Renal cortex interstitium (tissue), 11 donors: ENCODE measurements at regions not wholly inside any gene's neighbourhood (a gene's known extent, or its start where the extent isn't known, plus 50 kb on each side); places are given as distances from the start of the nearest gene placed in this dataset.

Experiments
- DNase-seq, 11 donors: peaks; one replicate each; pipeline ENCODE4 v3.0.0-alpha.2; 2013; ENCODE audit warnings: low read depth in 9 of 11, low spot score in 4 of 11; ENCODE audit errors: extremely low read depth in 1 of 11

DNA sequence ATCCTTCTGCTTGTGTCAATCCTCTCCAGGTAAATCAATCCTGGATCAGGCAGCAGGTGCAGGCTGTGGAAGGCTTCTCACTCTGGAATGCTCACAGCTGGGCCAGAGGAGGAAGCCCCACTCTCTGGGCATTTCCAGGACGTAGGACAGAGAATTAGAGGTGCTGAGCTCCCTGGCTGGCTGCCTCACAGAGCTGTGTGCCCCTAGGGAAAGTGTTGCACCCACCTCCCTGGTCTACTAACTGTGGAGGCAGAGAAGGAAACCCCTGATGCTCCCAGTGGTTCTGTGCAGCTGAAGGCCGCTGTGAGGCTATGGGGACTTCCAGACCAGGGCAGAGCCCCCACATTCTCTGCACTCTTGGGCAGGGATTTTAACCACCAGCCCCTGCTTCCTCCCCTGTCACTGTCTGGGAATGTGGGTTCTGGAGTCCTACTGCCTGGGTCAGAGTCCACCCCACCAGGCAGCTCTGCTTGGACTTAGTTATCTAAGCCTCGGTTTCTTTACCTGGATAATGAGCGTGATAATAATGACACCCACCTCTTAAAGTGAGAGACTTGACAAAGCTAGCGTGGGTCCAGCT is 73.5 kb upstream of the EEPD1 start:
- DNase-seq, result no peak

DNA sequence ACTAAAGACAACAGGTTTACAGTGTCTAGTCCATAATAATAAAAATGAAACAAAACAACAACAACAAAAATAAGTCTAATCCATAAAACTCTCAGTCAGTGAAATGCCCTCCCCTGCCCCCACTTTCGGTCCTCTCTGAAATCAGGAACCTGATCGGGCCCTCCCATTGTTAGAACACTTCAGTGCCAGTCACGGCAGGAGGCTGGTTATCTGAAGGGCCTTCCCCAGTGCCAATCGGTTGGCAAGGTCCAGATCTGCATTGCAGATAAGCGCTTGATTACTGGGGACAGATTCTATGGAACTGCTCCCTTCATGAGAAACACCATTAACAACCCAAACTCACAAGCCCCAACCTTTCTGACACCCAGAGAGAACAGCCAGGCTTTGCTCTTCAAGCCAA is 72.2 kb upstream of the EEPD1 start:
- DNase-seq, result no peak

DNA sequence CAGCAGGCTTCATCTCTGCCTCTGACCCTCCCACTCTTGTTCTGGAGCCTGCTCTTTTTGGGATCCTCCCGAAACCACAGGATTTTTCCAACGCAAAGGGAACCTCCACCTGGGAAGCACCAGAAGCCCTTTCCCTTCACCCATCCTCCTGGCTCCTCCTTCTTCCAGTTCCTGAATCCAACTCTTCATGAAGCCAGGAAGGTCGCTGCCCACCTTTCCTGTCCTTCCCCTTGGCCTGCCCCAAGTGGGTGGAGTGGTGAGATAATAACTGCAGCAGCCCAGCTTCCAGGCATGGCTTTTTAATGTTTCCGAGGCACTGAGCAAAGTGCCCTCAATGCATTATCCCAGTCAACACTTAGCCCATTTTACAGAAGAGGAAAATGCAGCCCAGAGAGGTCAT is 70.8 kb upstream of the EEPD1 start:
- no peak for DNase-seq

DNA sequence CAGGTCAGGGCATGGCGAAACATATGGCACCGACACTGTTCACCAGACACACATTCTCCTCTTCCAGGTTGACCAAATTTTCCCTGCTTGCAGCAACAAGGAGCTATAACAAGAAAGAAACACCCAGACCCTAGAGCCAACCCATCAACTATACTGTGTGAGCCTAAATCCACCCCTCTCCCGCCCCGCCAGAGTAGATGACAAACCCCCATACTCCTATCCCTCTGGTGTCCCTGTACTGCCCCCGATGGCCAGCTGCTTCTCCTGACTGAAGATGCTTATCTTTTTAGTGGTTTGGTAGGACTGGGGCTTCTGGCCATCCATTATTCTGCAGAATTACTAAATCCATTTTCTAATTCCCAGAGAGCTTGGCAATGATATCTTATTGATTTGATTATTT is 70.1 kb upstream of the EEPD1 start:
- DNase-seq, result no peak

DNA sequence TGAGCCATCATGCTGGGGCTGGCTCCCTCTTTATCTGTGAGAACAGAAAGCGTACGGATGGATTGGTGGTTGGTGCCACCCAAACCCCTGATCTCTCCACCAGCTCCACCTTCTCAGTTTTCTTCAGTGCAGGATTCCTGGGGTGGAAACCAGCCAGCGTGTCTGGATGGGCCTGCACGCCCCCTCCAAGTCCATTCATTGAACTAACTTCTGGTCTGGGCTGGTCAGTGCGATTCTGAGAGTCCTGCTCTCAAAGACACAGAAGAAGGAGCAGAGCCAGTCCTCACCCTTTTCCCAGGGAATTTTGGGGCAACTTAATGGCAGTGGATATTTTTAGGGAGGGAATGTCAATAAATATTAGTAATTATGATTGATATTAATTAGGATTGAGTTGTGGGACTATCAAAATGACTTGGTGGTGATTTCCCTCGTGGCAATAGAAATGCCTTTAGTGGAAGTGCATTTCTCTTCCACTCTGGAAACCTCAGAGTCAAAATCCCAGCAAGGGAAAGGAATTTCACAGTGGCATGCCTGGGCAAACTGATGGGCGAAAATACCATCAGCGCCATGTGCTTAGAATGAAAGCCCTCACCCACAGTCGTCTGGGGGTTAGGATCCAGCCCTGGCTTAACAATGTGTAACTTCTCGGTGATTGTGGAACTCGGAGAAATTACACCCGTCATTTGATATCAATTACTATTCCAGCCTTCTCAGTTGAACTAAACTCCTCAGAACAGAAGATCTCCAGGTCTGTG is 69.3 kb upstream of the EEPD1 start:
- DNase-seq, result no peak

DNA sequence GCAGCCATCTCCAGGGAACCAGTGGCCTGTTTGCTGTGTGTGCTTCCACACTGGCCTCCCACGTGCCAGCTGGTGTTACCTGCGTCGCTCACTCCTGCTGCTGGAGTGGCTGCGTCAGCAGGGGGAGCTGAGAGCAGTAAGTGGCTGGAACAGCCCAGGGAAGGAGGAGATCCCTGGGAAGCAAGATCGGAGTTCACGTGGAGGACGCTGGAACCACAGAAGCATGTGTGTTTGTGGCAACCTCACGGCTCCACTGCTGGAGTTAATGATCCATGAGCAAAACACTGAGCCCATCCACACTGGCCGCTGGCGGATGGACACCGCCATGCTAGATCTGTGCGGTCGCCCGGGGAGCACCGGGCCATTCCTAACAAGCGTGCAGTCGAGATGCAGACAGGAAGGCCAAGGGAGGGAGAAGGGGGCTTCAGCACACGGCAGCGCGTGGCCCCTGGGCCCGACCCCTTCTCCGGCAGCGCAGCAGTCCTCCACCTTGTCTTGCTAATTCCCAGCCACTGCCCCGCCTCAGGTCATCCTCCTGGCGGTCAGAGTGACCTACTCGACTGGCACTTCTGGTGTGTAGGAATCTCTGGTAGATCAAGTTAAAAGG is 68.5 kb upstream of the EEPD1 start:
- DNase-seq, result peak; percentile 44 to 87 (median 71)

DNA sequence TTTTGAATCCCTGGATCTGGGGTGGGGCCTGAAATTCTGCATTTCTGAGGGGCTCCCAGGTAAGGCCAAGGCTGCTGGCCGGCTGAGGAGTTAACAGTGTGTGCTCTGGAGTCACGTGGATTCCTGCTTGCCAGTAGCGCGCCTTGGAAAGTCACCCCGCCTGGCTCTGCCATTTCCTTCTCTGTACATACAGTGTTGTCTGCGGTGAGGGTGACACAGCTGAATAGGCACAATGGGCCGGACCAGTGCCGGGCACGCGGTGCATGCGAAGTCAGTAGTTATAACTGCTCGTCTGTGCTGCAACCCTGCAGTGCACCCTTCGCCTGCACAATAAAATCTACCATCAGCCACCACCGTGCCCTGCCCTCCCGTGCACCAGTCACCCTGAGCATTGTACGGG is 68.0 kb upstream of the EEPD1 start:
- no peak for DNase-seq

DNA sequence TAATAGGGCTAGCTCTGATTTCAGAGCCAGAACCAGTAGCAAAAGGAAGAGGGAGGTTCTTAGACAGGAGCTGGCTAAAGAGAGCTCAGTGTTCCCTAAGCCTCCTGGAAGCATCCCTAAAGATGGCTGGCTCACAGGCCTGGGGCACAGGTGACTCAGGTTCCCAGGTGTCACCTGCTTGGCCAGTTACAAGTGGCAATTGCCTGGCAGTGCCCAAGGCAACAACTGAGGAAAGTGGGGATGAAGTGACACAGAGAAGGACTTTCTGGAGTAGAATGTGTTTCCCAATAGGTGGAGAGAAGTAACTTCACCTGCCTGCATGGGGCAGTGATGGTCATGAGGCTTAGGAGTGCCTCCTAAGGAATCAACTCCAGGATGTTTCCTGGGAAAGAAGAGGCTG is 66.5 kb upstream of the EEPD1 start:
- DNase-seq, result no peak

DNA sequence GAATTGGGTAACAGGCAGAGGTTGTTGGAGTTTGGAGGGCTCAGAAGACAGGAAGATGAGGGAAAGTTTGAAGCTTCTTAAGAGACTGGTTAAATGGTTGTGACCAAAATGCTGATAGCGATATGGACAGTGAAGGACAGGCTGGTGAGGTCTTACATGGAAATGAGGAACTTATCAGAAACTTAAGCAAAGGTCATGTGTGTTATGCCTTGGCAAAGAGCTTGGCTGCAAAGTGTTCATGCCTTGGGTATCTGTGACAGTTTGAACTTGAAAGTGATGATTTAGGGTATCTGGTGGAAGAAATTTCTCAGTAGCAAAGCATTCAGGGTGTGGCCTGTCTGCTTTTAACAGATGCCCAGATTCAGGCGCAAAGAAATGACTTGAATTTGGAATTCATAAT is 64.5 kb upstream of the EEPD1 start:
- DNase-seq, result no peak

DNA sequence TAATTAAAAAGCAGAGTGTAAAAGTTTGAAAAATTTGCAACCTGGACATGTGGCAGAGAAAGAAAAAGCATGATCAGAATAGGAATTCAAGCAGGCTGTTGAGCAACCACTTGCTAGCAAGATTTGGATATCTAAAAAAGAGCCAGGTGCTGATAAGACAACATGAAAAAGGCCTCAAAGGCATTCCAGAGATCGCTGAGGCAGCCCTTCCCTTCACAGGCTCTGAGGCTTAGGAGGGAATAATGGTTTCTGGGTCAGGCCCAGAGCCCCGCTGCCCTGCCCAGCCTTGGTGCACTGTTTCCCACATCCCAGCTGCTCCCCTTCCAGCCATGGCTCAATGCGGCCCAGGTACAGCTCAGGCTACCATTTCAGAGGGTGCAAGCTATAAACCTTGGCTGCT is 64.1 kb upstream of the EEPD1 start:
- no peak for DNase-seq

DNA sequence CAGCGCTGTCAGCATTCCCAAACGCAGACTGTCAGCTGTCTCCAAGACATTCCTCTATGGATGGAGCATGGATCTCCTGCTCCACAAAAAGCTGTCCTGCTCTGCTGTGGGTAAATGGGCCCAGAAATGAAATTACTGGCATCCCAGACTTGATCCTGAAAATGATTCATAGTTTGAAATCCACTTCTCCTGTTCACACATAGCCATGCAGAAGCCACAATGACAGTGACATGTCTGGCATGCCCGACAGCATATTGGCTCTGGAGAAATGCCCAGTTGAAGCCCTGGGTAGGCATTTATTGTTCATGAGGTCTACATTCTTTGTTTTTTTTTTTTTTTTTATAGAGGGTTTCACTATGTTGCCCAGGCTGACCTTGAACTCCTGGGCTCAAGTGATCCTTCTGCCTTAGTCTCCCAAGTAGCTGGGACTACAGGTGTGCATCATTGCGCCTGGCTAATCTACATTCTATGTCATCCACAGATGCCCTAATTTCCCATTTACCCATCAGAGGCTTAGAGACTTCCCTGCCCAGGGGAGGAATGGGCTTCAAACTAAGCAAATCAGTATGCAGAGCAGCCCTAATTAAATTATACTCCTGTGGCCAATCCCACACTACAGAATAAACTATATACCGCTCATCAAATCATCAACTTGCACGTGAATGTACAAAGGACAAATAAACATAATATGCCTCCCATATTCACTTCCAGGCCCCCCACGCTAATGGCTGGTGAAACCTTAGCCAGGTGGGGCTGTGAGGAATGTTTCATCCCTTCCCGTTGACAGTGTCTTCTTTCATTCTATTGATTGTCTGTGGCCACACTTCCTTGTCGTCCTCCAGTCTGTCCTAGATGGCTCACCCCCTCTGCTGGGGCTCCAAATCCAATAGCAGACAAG is 61.8 kb upstream of the EEPD1 start:
- DNase-seq, result peak in 1 of 11 donors; percentile 22

DNA sequence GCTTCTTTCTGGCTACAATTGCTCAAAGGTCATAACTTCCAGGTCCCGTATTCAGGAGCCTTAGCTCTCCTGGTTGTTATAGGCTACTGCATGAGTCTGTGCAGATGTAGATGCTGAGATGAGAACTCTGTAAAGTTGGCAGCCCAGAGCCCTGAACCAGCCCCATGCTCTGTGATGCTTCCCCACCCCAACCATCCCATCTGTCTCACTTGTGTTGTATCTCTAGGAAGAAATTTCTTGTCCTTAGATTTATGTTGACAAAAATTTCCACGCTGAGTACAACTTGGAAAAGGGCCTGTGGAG is 61.2 kb upstream of the EEPD1 start:
- DNase-seq, result no peak

DNA sequence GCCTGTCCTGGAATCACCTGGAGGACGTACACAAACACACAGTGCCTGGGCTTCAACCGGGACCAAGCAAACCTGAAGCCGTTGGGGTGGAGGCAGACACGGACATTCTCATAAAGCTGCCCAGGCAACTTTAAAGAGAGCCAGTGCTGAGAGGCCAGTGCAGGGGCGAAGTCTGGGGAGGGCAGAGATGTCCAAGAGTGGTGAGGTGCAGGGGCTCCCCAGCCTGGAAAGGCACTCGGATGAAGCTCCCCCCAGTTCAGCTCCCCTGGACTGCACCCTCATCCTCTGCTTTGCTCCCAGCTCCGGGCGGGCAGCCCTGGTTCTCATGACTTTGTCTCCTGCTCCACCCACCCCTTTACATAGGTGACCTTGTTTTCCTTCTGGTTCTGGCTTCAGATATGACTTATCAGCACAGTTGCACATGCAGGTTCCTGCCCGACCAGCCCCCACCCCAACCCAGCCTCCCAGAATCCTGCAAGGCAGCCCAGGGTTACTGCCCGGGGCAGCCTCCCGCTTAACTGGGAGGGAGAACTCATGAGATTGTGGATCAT is 60.8 kb upstream of the EEPD1 start:
- DNase-seq, result no peak

DNA sequence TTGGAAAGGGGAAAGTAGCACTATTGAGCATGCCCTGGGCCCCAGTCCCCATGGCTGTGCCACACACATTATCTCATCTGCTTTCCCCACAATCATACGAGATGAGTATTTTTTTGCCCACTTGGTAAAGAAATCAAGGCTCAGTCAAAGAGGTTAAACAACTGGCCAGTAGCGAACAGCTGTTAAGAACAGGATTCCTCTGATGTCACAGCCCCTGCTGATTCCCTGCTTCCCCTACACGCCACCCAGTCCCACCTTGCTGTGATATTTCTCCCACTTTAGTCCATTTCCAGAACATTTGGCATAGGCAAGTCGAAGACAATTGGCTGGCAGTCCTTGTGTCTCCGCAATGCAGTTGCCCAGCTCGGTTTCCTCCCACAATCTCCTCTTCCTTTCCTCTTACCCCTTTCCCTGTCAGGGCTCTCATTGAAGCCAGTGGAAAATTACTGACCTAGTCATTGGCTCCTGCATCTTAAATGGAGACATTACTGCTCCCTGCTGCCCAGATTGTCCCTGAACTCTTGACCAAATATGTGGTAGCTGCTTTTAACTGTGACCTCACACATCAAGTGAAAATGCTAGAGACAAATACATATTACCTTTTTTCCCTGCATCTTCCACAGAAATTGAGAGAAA is 56.5 kb upstream of the EEPD1 start:
- DNase-seq, result no peak

DNA sequence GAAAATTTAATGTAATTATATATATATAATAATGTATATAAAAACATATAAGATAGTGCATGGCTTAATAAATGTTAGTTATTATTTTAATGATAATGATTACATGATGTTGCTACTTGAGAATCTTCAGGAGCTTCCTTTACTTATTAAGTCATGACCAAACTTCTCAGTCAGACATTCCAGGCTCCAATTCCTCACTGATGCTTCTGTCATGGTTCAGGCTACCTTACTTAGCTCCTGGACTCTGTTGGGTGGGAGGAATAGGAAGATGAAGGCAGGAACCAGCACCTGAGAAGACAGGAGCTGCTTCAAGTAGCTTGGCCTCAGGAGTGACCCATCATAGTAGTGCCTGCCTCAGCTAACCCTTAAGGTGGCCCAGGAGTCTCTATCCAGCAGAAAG is 55.0 kb upstream of the EEPD1 start:
- DNase-seq, result no peak

DNA sequence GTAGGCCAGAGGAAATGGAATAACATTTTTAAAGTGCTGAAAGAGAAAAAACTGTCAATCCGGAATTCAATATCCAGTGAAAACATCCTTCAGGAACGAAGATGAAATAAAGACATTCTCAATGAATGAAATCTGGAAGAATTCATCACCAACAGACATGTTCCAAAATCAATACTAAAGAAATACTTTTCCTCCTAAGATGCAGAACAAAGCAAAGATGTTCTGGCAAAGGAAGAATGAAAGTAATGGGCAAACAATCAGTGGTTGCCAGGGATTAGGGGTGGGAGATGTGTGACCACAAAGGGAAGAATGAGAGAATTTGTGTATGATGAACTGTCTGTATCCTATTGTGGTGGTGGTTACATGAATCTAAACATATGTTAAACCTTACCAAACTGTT is 52.8 kb upstream of the EEPD1 start:
- DNase-seq, result no peak

DNA sequence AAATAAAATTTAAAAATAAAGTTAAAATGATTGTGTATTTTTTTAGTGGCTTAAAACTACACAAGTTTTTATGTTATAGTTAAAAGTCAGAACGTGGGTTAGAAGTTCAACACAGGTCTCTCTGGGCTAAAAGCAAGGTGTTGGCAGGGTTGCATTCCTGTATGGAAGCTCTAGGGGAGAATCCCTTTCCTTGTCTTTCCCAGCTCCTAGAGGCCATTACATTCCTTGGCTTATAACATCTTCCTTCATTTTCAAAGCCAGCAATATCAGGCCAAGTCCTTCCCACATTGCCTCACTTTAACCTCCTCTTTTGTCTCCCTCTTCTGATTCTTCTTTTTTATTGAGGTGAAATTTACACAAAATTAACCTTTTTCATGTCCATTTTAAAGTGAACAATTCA is 52.4 kb upstream of the EEPD1 start:
- DNase-seq, result no peak
